Stimulated activated CD8-positive, alpha-beta memory T cell treated with anti-CD3 and anti-CD28 coated beads, Interleukin-12 subunit alpha, Interleukin-12 subunit beta, amount 100 ng/mL, for 4 hours (primary cell): ENCODE measurements at regions not wholly inside any gene's neighbourhood (a gene's known extent, or its start where the extent isn't known, plus 50 kb on each side); places are given as distances from the start of the nearest gene placed in this dataset.

Experiments
- DNase-seq: peaks from one replicate; pipeline ENCODE4 v3.0.0-alpha.2; 2020; ENCODE audit warnings: low read depth

DNA sequence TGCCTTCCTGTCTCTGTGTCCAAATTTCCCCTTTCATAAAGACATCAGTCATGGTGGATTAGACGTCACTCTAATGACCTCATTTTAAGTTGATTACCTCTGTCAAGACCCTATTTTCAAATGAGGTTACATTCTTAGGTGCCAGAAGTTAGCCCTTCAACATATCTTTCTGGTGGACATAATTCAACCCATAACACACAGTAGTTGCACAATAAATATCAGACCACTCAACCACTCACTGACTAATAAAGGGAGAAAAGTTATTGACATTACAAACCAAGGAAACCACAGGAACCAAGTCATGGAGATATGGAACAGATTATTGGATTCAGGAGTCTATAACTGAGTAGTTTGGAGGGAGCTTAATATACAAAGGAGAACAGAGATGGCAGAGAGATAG is 377.4 kb upstream of the ACVR2A start:
- no peak for DNase-seq

DNA sequence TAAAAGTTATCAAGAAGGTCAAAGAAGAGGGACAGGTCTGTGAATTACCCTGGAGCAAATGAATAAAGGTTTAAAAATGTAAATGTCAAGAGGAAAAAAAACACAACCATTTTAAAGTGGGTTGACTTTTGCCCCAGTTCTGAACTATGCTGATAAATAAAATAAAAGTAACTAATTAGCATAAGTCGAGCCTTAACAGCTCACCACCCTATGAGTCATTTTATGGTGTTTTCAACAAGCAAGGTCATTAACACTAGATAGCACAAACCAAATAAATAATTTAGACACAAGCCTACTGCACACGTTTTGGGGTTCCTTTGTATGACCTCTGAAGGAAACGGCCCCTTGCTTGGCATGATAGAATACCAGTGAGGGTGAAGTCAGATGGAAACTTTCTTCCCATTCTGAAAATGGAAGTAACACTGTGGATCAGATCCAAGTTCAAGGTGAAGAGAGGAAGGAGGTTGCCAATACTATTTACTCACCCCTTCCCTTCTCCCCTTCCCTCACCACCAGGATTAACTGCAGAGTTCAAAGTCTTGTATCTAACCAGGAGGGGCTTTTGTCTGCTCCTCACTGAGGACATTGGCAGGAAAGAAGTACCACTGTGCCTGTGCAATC is 380.0 kb upstream of the ACVR2A start:
- no peak for DNase-seq

DNA sequence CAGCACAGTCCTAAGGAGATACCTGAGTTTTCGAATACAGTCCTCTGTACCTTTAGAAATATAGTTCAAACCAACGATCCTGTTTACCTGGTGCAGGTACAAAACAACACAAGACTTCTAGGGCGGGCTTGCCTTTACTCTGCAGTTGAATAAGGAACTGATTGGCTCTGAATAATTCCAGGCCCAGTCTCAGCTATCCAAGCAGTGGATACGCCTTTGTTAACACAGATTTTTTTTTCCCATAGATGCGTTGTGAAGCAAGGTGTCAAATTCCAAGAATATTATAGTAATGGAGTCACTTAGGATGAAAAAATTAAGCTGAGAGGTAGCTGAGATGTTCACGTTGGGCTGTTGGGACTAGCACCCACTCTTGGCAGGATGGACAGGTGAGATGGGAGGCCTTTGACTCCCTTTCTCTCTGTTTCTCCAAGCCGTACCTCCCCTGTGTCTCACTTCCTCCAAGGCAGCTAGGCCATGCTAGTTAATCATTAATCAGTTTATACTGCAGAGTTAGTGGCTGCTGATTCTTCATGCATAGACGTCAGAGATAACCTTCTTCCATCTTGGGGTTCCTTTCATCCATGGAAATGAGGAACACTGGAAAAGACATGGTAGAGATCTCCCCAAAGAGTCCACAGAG is 380.8 kb upstream of the ACVR2A start:
- DNase-seq = no peak

DNA sequence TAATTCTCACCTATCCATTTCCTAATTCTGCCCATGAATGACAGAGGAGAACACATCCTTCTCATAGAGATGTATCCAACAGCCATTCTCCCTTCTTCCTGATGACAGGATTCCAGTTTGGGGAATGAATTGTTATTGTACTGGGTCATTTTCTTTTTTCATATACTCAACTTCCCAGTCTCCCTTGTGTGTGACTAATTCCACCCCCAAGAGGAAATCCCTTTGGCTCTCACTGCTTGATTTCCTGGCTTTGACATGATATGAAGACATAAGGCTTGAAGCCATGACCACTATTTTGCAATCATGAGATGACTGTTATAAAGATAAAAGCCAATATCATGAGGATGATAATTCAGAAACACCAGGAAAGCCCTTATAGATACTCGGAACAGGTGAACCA is 384.7 kb upstream of the ACVR2A start:
- DNase-seq = no peak

DNA sequence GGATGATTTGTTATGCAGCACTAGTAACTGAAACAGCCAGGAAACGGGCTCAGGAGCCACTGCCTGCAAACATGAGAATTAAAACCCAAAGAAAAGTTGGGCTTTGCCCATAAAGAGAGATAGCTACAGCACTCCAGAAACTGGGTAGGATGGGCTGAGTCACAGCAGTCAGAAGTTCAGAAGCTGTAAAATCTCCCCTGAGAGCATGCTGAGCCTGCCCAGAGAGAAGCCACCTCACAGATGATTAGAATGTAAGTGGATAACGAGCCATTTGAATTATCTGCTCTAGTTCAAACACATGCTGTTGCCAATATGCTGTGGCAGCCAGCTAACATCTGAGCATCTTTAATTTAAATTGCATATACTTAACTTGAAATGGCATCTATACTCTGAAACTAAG is 388.1 kb upstream of the ACVR2A start:
- no peak for DNase-seq

DNA sequence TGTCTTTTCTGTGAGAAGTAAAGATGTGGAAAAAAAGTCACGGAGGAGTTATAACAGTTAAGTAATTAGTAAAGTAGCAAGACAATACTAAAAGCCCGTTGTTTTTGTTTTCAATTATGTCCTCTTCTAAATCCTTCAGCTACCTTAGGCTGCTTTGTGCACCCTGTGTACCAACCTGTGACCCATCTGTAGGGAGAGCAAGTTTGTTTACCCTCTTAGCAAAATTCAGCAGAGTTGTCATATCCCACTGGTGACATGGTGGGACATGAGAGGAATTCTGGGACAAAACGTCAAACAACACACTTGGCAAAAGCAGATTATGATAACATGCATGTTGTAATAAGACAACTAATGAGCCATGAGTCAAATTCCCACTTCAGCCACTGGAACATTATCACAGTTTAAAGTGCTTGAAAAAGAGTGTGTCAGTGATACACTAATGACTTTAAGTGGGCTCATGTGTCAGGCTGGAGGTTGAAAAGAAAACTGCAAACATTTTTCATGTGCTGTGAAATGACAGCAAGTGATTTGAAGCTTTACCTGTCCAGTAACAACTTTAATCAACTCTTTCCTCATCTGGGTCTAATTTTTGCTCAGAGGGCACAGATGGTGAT is 392.8 kb upstream of the ACVR2A start:
- DNase-seq = no peak

DNA sequence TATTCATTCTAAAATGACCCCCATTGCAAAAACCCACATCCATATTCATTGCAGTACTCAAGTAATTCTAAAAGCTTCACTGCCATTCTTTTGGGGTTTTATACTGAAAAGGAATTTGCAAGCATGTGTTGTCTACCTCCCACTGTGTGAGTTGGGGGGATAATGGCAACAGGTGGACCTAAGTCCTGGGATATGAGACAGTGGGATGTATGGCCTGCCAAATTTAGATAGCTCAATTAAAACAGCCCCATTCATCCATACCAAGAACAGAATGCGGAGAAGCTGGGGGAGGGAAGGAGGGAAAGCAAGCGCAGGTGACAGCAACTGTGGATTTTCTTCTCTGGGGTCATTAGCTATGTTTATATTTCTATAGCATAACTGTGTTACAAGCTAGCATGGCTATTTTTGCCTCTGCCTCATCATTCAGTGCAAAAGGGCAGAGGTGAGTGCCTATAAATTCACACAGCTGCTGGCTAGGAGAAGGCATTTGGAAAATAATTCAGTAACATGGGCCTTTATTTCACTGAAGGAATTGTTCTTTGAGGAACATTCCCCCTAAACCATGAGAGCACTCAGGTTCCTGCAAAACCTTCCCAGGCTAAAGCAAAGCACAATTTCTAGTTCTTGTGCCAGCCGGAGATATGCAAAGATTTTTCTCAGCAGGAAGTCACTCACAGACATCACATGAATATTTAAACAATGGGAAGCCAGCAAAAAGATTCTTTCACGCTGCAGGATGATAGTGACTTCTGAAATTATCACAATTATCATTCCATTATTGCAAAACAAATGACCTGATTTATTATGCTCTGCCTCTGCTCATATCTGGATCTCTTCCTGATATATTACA is 393.9 kb upstream of the ACVR2A start:
- DNase-seq = no peak

DNA sequence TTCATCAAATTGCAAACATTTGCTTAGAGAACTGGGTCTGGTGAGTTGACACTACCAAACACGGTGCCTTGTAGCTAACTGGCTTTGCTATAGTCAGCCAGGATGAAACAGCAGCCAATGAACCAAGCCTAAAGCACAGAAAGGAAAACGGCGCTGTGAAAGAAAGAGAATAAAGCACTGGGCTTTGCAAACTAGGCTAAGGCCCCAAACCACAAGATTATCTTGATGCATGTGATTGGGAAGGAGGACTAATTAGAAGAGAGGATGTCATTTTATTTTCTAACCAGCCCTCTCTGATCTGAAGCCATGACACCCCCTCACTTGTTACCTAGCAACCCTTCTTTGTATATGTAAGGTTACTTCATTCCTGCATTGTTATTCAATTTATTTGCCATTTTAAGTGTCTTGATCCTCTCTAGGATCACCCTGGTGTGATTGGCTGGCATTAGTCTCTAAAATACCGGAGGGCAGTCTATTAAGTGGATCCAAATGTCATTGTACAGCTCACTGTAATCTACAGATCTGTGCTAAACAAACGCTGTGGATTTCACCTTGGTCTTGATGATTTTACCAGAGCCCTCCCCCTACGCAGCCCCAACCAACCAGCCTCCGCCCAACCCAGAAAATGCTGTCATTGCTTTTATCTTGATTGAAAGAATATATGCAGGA is 395.4 kb upstream of the ACVR2A start:
- DNase-seq = no peak

DNA sequence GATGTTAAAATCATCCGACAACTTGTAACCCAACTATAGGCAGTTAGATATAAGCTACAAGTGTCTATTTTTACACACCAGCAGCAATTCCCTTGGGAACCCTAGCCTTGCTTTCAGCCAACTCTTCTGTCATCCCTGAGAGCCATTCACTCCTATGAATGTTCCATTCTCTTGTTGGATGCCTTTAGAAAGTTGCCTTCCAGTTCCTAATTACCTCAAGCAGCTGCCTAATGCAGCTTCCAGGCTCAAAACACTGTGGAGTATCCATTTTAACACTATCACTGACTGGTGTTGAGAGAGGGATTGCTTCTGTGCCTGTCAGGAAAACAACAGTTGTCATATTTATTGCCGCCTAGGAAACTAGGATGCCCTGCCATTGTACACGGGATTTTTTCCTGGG is 402.0 kb upstream of the ACVR2A start:
- no peak for DNase-seq

DNA sequence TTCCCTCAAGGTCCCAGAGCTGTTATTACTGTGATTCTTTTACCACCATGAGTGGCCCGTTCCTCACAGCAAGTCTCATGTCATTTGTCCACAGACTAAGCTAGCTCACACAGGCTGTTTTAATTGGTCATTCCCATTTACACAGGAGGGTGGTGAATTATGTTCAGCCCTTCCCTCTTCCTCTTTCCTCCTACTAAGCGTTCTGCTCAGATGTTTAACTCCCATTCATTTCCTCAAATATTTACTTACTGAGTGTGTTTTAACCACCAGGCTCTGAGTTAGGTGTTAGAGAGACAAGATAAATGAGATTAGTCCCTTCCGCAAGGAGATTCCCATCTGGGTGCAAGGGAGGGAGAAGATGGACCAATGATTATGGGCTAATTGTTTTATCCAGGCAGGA is 403.6 kb upstream of the ACVR2A start:
- no peak for DNase-seq

DNA sequence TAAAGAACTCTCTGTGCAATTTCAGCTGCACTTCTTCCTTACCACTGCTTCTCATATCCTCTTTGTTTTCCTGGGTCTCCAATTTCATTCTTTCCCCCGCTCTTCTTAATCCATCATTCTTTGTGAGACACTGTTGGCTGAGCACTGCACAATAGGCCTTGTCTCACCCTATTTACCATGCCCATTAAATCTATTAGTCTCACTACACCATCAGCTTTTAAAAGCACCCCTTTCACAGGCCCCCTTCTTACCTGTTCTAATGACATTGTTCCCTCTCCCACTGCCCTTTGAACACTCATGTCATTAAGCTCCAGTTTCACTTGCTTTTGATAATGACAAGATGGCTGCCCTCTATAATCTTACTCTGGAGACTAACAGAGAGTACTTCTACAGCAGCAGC is 404.1 kb upstream of the ACVR2A start:
- no peak for DNase-seq

DNA sequence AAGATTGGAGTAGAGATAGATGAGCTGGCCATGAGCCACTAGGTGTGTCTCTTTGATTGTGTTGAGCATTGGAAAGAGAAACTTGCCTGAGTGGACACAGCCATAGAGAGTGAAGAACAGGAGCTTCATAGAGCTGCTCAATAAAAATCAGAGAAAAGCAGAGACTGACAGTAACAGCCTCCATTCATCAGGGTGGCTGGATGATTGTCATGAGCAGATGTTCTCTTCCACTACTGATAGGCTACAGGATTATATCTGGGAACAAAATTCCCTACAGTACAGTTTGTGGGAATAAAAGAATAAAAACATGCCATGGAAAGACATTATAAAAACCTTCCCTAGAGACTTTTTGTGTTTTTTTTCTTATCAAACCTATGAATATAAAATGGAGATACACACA is 404.8 kb upstream of the ACVR2A start:
- DNase-seq = no peak

DNA sequence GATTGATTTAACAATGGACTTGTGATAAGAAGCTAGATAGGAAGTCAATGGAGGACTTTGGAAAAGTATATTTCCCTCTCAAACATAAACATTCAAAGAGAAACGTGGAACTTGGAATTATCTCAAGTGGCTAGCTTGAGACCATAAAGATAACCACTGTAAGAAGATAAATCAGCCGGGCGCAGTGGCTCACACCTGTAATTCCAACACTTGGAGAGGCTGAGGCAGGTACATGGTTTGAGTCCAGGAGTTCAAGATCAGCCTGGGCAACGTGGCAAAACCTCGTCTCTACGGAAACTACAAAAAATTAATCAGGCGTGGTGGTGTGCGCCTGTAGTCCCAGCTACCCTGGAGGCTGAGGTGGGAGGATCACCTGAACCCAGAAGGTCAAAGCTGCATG is 405.9 kb upstream of the ACVR2A start:
- DNase-seq = no peak

DNA sequence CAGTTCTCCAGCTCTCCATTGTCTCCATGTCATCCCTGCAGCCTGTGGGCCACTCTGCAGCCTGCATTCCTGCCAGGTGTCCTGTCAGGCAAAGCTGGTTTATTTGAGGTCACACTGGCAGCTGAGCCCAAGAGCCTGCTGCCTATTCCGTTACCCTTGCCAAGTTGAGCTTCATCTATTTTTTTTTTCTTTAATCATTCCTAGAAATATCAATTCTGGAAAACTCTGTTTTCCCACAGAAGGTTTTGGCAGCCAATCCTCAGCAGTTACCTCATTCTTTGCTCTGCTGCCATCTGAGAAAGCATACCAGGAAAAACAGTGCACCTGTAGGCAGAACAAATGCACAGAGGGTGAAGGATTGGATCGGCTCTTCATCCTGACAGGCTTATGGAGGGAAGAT is 411.0 kb upstream of the ACVR2A start:
- no peak for DNase-seq

DNA sequence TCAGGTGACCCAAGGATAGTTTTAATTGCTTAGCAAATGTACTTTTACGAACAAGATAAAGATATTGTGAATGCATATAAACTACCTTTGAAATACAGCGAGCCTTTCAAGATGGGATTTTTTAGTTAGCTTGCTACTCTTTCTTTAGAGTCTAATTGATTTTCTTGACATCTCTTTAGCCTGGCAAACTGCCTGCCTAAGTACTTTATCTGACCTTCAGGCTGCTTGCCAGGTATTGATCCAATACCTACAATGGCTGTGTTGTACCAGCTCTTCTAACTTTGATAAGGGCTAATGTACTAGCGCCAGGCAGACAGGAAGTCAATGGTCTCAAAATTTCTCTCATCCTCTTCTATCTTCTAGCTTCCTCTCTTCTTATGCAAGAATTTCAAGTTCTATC is 414.4 kb upstream of the ACVR2A start:
- DNase-seq = no peak

DNA sequence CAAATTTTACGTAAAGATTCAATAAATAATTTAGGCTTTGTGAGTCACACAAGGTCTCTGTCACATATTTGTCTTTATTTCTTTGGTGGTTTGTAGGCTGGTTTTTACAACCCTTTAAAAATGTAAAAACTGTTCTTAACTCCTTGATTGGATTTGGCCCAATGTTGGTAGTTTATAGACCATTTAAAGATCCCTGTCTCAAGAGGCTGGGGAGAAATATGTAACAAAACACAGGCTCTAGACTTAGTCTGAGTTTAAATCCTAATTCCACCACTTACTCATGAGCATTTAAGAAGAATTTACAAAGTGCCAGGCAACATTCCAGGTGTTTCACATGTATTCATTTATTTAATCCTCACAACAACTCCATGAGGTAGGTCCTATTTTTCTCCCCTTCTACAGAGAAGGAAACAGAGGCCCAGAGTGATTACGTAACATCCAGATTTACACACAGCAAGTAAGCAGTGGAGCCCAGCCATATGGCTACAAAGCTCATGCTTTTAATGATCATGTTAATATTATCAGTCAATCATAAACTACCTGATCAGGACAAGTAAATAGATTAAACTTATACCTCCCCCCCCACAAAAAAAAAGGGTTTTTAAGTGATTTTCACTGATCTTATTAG is 416.6 kb upstream of the ACVR2A start:
- DNase-seq = no peak

DNA sequence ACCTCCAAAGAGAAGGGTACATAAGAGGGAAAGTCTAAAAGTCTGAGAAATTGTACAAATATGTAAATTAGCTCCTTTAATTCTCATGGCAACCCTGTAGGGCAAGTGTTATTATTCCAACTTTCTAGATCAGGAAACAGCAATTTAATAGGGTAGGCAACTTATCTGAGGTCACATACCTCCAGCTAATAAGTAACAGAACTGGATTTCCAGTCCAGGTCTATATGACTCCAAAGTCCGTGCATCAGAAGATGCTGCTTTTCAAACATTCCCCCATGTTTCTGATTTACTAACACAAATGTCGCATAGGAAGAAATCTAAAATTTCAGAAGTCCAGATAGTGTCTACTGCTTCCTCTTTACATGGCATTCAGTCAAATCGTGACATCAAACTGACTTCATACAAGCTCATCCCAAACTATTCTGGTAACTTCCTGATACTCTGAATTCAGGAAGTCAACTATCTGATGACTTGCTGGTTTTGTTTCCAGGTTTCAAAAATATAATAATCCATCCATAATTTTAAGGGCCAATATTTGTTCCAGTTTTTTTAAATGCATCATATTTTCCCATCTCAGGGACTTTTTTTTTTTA is 419.3 kb upstream of the ACVR2A start:
- DNase-seq = no peak

DNA sequence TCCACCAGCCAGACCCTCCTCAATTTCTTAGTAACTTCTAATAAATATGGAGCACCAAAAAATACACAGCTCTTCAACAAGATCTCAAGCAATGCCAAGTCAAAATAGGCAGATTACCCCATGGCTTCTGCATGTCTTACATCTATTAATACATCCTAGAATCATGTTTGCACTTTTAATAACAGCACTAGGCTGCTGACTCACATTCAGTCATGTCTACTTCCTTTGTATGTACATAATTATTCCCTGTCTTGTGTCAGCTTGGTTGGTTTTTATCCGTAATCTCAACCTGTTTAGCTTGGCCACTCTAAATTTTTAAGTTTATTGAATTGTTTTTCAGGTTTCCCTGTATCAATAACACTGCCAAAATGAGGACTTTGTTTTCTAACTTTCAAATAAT is 420.1 kb upstream of the ACVR2A start:
- DNase-seq = no peak

DNA sequence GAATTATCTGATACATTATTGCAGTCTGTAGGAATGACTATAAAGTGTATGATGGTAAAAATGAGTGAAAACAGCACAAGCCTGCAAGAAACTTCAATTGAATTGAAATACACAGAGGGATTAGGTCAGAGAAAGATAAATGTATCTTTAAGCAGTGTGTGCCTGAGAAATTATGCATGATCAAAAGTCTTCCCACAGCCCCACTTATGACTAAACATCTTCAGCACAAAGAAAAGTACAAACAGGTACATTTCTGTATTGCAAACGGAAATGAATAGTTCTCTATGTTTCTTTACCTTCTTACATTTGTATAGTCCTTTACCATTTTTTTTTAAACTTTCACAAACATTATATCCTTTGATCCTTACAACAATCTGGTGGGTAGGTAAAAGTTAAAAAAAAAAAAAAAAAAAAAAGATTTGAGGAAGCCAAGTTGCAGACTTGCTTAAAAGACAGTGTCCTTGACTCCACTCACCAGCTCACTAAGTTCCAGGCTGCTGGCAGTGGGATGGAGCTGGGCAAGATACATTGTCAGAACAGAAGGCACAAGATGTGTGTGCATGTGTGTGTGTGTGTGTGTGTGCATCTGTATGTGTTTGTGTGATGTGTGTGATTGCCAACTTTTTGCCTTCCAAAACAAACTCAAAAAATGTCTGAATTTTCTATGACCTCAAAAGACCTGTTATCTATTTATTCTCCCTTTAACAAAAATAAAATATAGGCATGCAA is 423.7 kb upstream of the ACVR2A start:
- DNase-seq = no peak

DNA sequence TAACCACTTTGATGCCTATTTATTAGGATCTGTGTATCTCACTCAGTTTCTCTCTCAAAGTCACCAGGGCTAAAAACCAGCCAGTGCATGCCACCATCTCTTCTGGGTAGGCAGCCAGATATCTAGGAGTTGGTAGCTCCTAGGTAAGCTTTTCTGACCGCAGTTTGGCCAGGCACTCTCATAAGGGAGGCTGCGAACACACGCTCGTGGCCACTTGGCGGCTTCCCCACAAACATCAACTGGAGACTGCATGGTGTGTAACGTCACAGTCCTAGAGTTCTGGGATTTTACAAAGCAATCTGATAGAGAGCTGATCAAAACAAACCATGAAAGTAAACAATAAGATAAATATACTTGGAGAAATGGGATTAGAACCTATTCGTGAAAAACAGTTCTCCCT is 424.3 kb upstream of the ACVR2A start:
- DNase-seq = no peak

DNA sequence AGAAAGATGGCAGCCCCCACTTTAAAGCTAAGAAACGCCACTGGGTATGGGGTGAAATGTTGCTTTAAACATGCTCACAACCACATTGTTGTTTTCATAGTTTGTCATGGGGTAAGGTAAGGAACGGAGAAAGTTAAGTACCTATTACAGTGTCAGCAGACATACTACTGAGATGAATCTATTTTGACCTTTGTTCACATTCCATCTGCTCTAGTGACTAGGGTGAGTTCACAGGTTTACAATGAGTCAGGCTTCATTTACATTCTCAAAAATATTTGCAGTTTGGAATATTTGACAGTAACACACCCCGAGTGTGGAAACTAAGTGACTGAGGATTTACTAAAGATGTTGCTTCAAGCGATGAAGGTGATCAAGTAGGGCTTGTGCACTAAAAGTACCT is 428.7 kb upstream of the ACVR2A start:
- no peak for DNase-seq
